Neural cell (in vitro differentiated cells): ENCODE measurements at regions not wholly inside any gene's neighbourhood (a gene's known extent, or its start where the extent isn't known, plus 50 kb on each side); places are given as distances from the start of the nearest gene placed in this dataset.

ENCODE experiments used
- H2AFZ ChIP-seq: fragments of 200-600, 300-800 bp; sonication (generic), shearing (Covaris generic); 2 replicates; pipeline ENCODE4 v1.6.0; 2014; ENCODE audit warnings: low read depth, mild to moderate bottlenecking, antibody characterized with exemption, low read length, moderate library complexity
- H3F3A ChIP-seq: fragments of 200-600 bp; shearing (Covaris generic); 2 replicates; pipeline ENCODE4 v1.6.1; 2016; ENCODE audit warnings: mild to moderate bottlenecking, moderate library complexity, mixed read lengths, antibody characterized with exemption, low read length; ENCODE audit not compliant: insufficient read depth, poor library complexity, severe bottlenecking
- H3K27ac ChIP-seq: fragments of 200-600, 300-800 bp; sonication (generic), shearing (Covaris generic); 2 replicates; pipeline ENCODE4 v1.5.1; 2014; ENCODE audit warnings: mild to moderate bottlenecking, low read length, moderate library complexity
- H3K27me3 ChIP-seq: fragments of 300-800, 200-600 bp; sonication (generic), shearing (Covaris generic); 2 replicates; pipeline ENCODE4 v1.6.0; 2014; ENCODE audit warnings: mild to moderate bottlenecking, low read depth, low read length, moderate library complexity; ENCODE audit not compliant: insufficient read depth
- H3K36me3 ChIP-seq: fragments of 300-800, 200-600 bp; sonication (generic), shearing (Covaris generic); 2 replicates; pipeline ENCODE4 v1.5.1; 2014; ENCODE audit warnings: mild to moderate bottlenecking, antibody characterized with exemption, low read length, moderate library complexity; ENCODE audit not compliant: insufficient read depth
- H3K4me2 ChIP-seq: fragments of 300-800, 200-600 bp; sonication (generic), shearing (Covaris generic); 2 replicates; pipeline ENCODE4 v1.6.0; 2014; ENCODE audit warnings: mild to moderate bottlenecking, low read length
- H3K4me3 ChIP-seq: fragments of 300-800, 200-600 bp; sonication (generic), shearing (Covaris generic); 2 replicates; pipeline ENCODE4 v1.5.1; 2014; ENCODE audit warnings: mild to moderate bottlenecking, low read length, moderate library complexity
- H3K79me2 ChIP-seq: fragments of 200-600 bp; shearing (Covaris generic); replicated peaks from 2 replicates; pipeline ENCODE4 v1.6.0; 2014; ENCODE audit warnings: mild to moderate bottlenecking, low read length, moderate library complexity; ENCODE audit not compliant: insufficient read depth
- H3K9ac ChIP-seq: fragments of 300-800, 200-600 bp; sonication (generic), shearing (Covaris generic); 2 replicates; pipeline ENCODE4 v1.6.1; 2016; ENCODE audit warnings: mild to moderate bottlenecking, low read length, mixed read lengths
- H3K9me2 ChIP-seq: fragments of 200-600 bp; shearing (Covaris generic); 2 replicates; pipeline ENCODE4 v1.6.1; 2016; ENCODE audit warnings: mild to moderate bottlenecking, low read length, mixed read lengths; ENCODE audit not compliant: insufficient read depth
- H3K9me3 ChIP-seq: fragments of 200-600, 300-800 bp; sonication (generic), shearing (Covaris generic); 2 replicates; pipeline ENCODE4 v1.6.1; 2016; ENCODE audit warnings: mild to moderate bottlenecking, mixed run types, low read length, moderate library complexity, mixed read lengths
- H4K20me1 ChIP-seq: fragments of 200-600 bp; shearing (Covaris generic); 2 replicates; pipeline ENCODE4 v1.6.1; 2016; ENCODE audit warnings: mild to moderate bottlenecking, mixed run types; ENCODE audit not compliant: insufficient read depth
- CTCF ChIP-seq: fragments of 450-650 bp; IDR thresholded peaks from 2 replicates; pipeline ENCODE4 v1.5.1; 2014; ENCODE audit warnings: antibody characterized with exemption, mild to moderate bottlenecking, moderate library complexity; ENCODE audit not compliant: poor library complexity, severe bottlenecking
- EP300 ChIP-seq: fragments of 450-650 bp; conservative IDR thresholded peaks from 2 replicates; pipeline ENCODE4 v1.6.1; 2014; ENCODE audit warnings: antibody characterized with exemption, mild to moderate bottlenecking, moderate library complexity; ENCODE audit not compliant: poor library complexity, severe bottlenecking
- EZH2 ChIP-seq: fragments of 200-600, 300-800 bp; shearing (Covaris generic), sonication (generic); IDR thresholded peaks from 2 replicates; pipeline ENCODE4 v1.6.1; 2014; ENCODE audit warnings: antibody characterized with exemption, low read length, borderline replicate concordance, mild to moderate bottlenecking; ENCODE audit not compliant: insufficient read depth, poor library complexity, severe bottlenecking
- MXI1 ChIP-seq: fragments of 450-650 bp; conservative IDR thresholded peaks from 2 replicates; pipeline ENCODE4 v1.6.1; 2014; ENCODE audit warnings: antibody characterized with exemption, mild to moderate bottlenecking; ENCODE audit not compliant: poor library complexity, severe bottlenecking
- POLR2AphosphoS5 ChIP-seq: IDR thresholded peaks from 2 replicates; pipeline ENCODE4 v1.6.1; 2012
- RAD21 ChIP-seq: fragments of 450-650 bp; conservative IDR thresholded peaks from 2 replicates; pipeline ENCODE4 v1.6.1; 2014; ENCODE audit warnings: antibody characterized with exemption, mild to moderate bottlenecking, moderate library complexity
- REST ChIP-seq: IDR thresholded peaks from 2 replicates; pipeline ENCODE4 v1.6.1; 2012; ENCODE audit warnings: borderline replicate concordance
- SMC3 ChIP-seq: fragments of 450-650 bp; conservative IDR thresholded peaks from 2 replicates; pipeline ENCODE4 v1.6.1; 2014; ENCODE audit warnings: antibody characterized with exemption, mild to moderate bottlenecking, moderate library complexity; ENCODE audit not compliant: poor library complexity
- TAF1 ChIP-seq: IDR thresholded peaks from 2 replicates; pipeline ENCODE4 v1.6.1; 2012; ENCODE audit warnings: low read depth

- no peaks in the 10 kb centered on the region for H4K20me1 ChIP-seq
- no peak overlapping the region for H3K27ac ChIP-seq
- H3K4me3 ChIP-seq = no peak overlapping the region
- H3K9ac ChIP-seq = no peak overlapping the region
- TF ChIP-seq CTCF = no peak
- no peak for TF ChIP-seq EP300
- TF ChIP-seq EZH2 = no peak
- TF ChIP-seq MXI1 = no peak
- TF ChIP-seq TAF1 = no peak
- no peak for TF ChIP-seq POLR2AphosphoS5
- TF ChIP-seq RAD21 = no peak
- no peak for TF ChIP-seq SMC3
- no peak for TF ChIP-seq REST
- H3K4me2 ChIP-seq = no peak overlapping the region
- H3K79me2 ChIP-seq = no peaks in the 10 kb centered on the region
- H3K27me3 ChIP-seq = no peaks in the 10 kb centered on the region
- no peak overlapping the region for H2AFZ ChIP-seq
- no peaks in the 10 kb centered on the region for H3F3A ChIP-seq
- H3K36me3 ChIP-seq = no peaks in the 10 kb centered on the region
- H3K9me2 ChIP-seq = no peaks in the 10 kb centered on the region
- H3K9me3 ChIP-seq = no peaks in the 10 kb centered on the region
Observed at GRCh38 chr16:86241681-86242080, 268.6 kb upstream of the FOXF1 start.

GRCh38 chr16:86242244-86243122 lies 267.8 kb upstream of the FOXF1 start:
- no peaks in the 10 kb centered on the region for H3K36me3 ChIP-seq
- H3K79me2 ChIP-seq = no peaks in the 10 kb centered on the region
- H3K4me2 ChIP-seq = no peak overlapping the region
- no peaks in the 10 kb centered on the region for H3K27me3 ChIP-seq
- H3K9me2 ChIP-seq = no peaks in the 10 kb centered on the region
- H3K9me3 ChIP-seq = no peaks in the 10 kb centered on the region
- no peaks in the 10 kb centered on the region for H4K20me1 ChIP-seq
- TF ChIP-seq TAF1 (no peak), CTCF (no peak)
- H2AFZ ChIP-seq = no peak overlapping the region
- H3K4me3 ChIP-seq = no peak overlapping the region
- H3F3A ChIP-seq = no peaks in the 10 kb centered on the region
- no peak overlapping the region for H3K9ac ChIP-seq
- H3K27ac ChIP-seq = no peak overlapping the region
